Transverse colon (tissue), 4 donors: ENCODE measurements at regions not wholly inside any gene's neighbourhood (a gene's known extent, or its start where the extent isn't known, plus 50 kb on each side); places are given as distances from the start of the nearest gene placed in this dataset.
"Not testable (repeated sequence)": the region's sequence is repeated elsewhere in the genome, so short reads cannot be mapped to it uniquely, and the experiment has no call there.

Source experiments
- DNase-seq: peaks from one replicate; pipeline ENCODE4 v3.0.0-alpha.2; 2019
- H3K27ac ChIP-seq, 4 donors: fragments of 200-600 bp; sonication (generic); 2 replicates each; pipeline ENCODE4 v1.5.1; 2016 to 2018; ENCODE audit warnings: inconsistent platforms in 4 of 4
- H3K27me3 ChIP-seq: fragments of 200-600 bp; sonication (generic); 2 replicates; pipeline ENCODE4 v1.5.1; 2017; ENCODE audit warnings: inconsistent platforms
- H3K36me3 ChIP-seq, 4 donors: fragments of 200-600 bp; sonication (generic); 2 replicates each; pipeline ENCODE4 v1.5.1; 2017 to 2019; ENCODE audit warnings: inconsistent platforms in 4 of 4
- H3K4me1 ChIP-seq, 4 donors: fragments of 200-600 bp; sonication (generic); 2 replicates each; pipeline ENCODE4 v1.5.1; 2017 to 2020; ENCODE audit warnings: inconsistent platforms in 4 of 4
- H3K4me3 ChIP-seq, 4 donors: fragments of 200-600 bp; sonication (generic); 1 replicate in 1 of 4; 2 replicates in 3 of 4; pipeline versions ENCODE4 v1.5.1 to v1.6.1; 2017 to 2019; ENCODE audit warnings: inconsistent platforms in 4 of 4
- H3K9me3 ChIP-seq, 2 donors: fragments of 200-600 bp; sonication (generic); 2 replicates each; pipeline ENCODE4 v1.5.1; 2017 to 2019; ENCODE audit warnings: inconsistent platforms in 2 of 2
- EP300 ChIP-seq: sonication (generic); formaldehyde crosslinking; IDR thresholded peaks from one replicate; pipeline ENCODE4 v1.6.1; 2017; ENCODE audit warnings: antibody characterized with exemption, low read depth
- POLR2A ChIP-seq: fragments of 450-650 bp; IDR thresholded peaks from one replicate; pipeline ENCODE4 v1.6.1; 2016; ENCODE audit warnings: antibody characterized with exemption, mild to moderate bottlenecking, moderate library complexity
- POLR2AphosphoS5 ChIP-seq, 3 donors: sonication (generic); formaldehyde crosslinking; IDR thresholded peaks; one replicate each; pipeline ENCODE4 v1.6.1; 2016; ENCODE audit warnings: antibody characterized with exemption in 3 of 3
- WGBS, 2 donors: methylation state at CpG; one replicate each; pipeline ENCODE4 v1.1.5; 2018; ENCODE audit warnings: low coverage in 1 of 2; 5-methylcytosine and 5-hydroxymethylcytosine counted together
- in situ Hi-C, 4 donors: fragments of 200-750 bp; cut with MboI; loops; one replicate each; pipeline versions ENCODE4 v1.15.0 to v1.15.1; 2017; ENCODE audit warnings: low sequenced_read_pairs in 3 of 4, low pct_ligation_motif_present in 1 of 4, low pct_unique_long_range_greater_than_20kb in 1 of 4
- intact Hi-C: fragments of 100-400 bp; cut with DNase I; formaldehyde crosslinking; loops from one replicate; pipeline ENCODE4 v1.15.1; 2023; ENCODE audit warnings: low total_unique reads
- TF ChIP-seq, protein P1 (sequence below), 5 experiments: fragments of 200-600 bp in 3 of 5; fragments of 450-650 bp in 2 of 5; sonication (generic) in 3 of 5; IDR thresholded peaks; 1 replicate in 2 of 5; 2 replicates in 3 of 5; pipeline ENCODE4 v1.5.1; 2016 to 2017; ENCODE audit warnings: antibody characterized with exemption in 5 of 5, inconsistent platforms in 3 of 5, mild to moderate bottlenecking in 2 of 5, moderate library complexity in 1 of 5

DNA sequence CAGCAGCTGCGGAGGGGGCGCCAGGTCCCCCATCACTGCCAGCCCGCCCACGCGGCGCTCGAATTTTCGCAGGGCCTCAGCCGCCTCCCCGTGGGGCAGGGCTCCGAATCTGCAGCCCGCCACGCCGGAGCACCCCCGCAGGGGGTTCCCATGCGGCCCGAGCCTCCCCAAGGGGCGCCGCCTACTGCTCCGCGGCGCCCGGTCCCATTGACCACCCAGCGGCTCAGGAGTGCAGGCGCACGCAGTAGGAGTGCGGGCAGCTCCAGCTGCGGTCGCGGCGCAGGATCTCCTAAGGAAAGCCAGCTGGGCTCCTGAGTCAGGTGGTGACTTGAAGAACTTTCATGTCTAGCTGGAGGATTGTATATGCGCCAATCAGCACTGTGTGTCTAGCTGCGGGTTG lies 155.3 kb upstream of the RREB1 start:
- 97% methylated on average over 30 of the region's 33 CpGs; no CpG with 5 or more reads in 1 of the 2 donors for WGBS, 2 donors
- no peak overlapping the region for H3K27ac ChIP-seq
- TF ChIP-seq, protein P1, sequence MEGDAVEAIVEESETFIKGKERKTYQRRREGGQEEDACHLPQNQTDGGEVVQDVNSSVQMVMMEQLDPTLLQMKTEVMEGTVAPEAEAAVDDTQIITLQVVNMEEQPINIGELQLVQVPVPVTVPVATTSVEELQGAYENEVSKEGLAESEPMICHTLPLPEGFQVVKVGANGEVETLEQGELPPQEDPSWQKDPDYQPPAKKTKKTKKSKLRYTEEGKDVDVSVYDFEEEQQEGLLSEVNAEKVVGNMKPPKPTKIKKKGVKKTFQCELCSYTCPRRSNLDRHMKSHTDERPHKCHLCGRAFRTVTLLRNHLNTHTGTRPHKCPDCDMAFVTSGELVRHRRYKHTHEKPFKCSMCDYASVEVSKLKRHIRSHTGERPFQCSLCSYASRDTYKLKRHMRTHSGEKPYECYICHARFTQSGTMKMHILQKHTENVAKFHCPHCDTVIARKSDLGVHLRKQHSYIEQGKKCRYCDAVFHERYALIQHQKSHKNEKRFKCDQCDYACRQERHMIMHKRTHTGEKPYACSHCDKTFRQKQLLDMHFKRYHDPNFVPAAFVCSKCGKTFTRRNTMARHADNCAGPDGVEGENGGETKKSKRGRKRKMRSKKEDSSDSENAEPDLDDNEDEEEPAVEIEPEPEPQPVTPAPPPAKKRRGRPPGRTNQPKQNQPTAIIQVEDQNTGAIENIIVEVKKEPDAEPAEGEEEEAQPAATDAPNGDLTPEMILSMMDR (IDR thresholded peaks at IDR 0.05): no peak
- TF ChIP-seq POLR2A (no peak), POLR2AphosphoS5 (IDR thresholded peaks at IDR 0.05) (no peak)
- H3K4me3 ChIP-seq: no peak overlapping the region
- H3K27me3 ChIP-seq: no peaks in the 10 kb centered on the region
- no peak for DNase-seq
- in situ Hi-C loops: no loop called here
- intact Hi-C loops: no loop called here
- no peaks in the 10 kb centered on the region for H3K4me1 ChIP-seq
- H3K36me3 ChIP-seq: no peaks in the 10 kb centered on the region
- H3K9me3 ChIP-seq: peaks cover 4 to 5% of the 10 kb centered on the region in 2 donors

DNA sequence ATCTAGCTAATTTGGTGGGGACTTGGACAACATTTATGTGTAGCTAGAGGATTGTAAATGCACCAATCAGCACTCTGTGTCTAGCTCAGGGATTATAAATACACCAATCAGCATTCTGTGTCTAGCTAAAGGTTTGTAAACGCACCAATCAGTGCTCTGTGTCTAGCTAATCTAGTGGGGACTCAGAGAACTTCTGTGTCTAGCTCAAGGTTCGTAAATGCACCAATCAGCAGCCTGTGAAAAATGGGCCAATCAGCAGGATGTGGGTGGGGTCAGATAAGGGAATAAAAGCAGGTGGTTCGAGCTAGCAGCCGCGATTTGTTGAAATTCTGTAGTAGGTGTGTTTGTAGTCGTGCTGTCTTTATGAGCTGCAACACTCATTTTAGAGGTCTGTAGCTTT lies 154.8 kb upstream of the RREB1 start:
- intact Hi-C loops, H3K27ac ChIP-seq, H3K4me3 ChIP-seq, H3K9me3 ChIP-seq, H3K4me1 ChIP-seq, H3K27me3 ChIP-seq, in situ Hi-C loops, H3K36me3 ChIP-seq, DNase-seq: not testable (repeated sequence)
- WGBS, 2 donors: 88 to 90% methylated on average over 3 to 6 of the region's 6 CpGs

DNA sequence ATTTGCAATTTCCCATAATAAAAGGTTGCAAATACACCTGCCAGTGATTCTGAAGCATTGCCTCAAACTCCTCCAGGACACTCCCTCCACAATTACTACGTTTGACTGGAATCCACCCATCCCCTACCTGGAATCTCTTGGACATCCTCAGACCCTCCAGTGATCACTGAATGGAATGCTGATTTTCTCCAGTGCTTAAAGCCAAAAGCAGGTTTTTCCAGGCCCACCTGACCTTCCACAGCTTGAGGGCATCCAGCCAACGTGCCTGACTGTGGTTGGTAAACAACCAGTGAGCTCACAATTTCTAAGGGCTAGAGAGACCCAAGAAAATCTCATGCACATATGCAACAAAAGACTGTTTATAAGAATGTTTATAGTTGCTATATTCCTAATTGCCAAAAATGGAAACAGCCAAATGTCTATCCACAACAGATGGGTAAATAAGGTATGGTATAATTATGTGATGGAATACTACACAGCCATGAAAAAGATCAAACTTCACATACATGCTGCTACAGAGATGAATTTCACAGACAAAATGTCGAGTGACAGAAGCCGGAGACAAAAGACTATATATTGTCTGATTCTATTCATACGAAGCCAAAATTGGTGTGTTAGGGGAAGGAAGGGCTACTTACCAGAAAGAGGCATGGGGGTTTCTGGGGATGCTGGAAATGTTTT lies 147.1 kb upstream of the RREB1 start:
- no peak for DNase-seq
- in situ Hi-C loops (no loop called here), intact Hi-C loops (no loop called here)
- H3K27ac ChIP-seq: no peak overlapping the region
- no peaks in the 10 kb centered on the region for H3K9me3 ChIP-seq
- no peaks in the 10 kb centered on the region for H3K36me3 ChIP-seq
- no peak for TF ChIP-seq POLR2A
- TF ChIP-seq, protein P1 (IDR thresholded peaks at IDR 0.05): no peak
- TF ChIP-seq EP300: no peak
- TF ChIP-seq POLR2AphosphoS5 (IDR thresholded peaks at IDR 0.05): no peak
- H3K4me3 ChIP-seq: no peak overlapping the region
- no peaks in the 10 kb centered on the region for H3K27me3 ChIP-seq
- peaks cover 0 to 1% (median 0%) of the 10 kb centered on the region in 4 donors for H3K4me1 ChIP-seq
- WGBS, 2 donors: 65 to 81% methylated on average over 4 to 5 of the region's 5 CpGs

DNA sequence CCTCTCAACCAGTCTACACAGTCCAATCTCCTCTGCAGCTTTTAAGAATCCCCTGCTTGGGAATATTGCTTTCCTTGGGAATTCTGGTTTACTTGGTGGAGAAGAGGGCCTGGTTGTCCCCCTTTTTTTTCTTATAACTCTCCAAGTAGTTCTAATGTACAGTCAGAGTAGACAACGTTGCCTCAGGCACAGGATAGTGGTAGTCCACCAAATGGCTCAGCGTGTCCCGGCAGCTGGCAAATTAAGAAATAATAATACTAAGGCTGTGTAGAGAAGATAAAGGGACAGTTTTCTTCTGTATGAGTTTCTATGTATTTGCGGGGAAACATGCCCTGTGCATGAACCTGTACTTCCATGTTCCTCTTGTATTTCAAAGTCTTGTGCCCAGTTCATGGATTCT lies 145.7 kb upstream of the RREB1 start:
- no peak overlapping the region for H3K4me3 ChIP-seq
- TF ChIP-seq EP300: no peak
- no peak for TF ChIP-seq POLR2A
- TF ChIP-seq, protein P1 (IDR thresholded peaks at IDR 0.05): no peak
- TF ChIP-seq POLR2AphosphoS5 (IDR thresholded peaks at IDR 0.05): no peak
- intact Hi-C loops (no loop called here), in situ Hi-C loops (no loop called here)
- WGBS, 2 donors: 97 to 100% methylated on average over 4 of the region's 4 CpGs
- H3K27me3 ChIP-seq: no peaks in the 10 kb centered on the region
- no peaks in the 10 kb centered on the region for H3K9me3 ChIP-seq
- DNase-seq: no peak
- H3K4me1 ChIP-seq: peaks cover 0 to 5% (median 0%) of the 10 kb centered on the region in 4 donors
- no peaks in the 10 kb centered on the region for H3K36me3 ChIP-seq
- H3K27ac ChIP-seq: no peak overlapping the region

DNA sequence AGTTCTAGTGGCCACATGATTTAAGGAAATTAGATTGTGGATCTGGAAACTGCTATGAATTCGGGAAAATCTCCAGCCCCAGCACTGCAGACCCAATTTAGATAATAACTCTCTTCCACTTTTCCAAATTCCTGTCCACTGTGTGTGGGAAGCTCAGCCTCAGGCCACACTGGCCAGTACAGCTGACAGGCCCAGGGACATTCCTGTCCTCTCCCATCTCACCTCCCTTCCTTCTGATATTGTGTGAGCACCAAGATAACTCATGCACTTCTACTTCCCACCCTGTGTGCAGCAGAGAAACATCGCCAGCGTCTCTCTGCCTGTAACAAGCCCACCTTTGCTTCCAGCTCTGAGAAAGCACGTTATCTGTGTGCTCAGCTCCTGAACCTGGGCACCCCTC lies 145.1 kb upstream of the RREB1 start:
- Histone ChIP-seq H3K27ac (no peak overlapping the region), H3K4me3 (no peak overlapping the region), H3K9me3 (no peaks in the 10 kb centered on the region), H3K27me3 (no peaks in the 10 kb centered on the region), H3K4me1 (peaks cover 0 to 5% (median 0%) of the 10 kb centered on the region in 4 donors), H3K36me3 (no peaks in the 10 kb centered on the region)
- TF ChIP-seq, protein P1 (IDR thresholded peaks at IDR 0.05): no peak
- TF ChIP-seq POLR2AphosphoS5 (IDR thresholded peaks at IDR 0.05): no peak
- TF ChIP-seq EP300: no peak
- no peak for TF ChIP-seq POLR2A
- DNase-seq: no peak
- intact Hi-C loops: no loop called here
- 79 to 90% methylated on average over 3 to 4 of the region's 4 CpGs for WGBS, 2 donors
- in situ Hi-C loops: no loop called here

DNA sequence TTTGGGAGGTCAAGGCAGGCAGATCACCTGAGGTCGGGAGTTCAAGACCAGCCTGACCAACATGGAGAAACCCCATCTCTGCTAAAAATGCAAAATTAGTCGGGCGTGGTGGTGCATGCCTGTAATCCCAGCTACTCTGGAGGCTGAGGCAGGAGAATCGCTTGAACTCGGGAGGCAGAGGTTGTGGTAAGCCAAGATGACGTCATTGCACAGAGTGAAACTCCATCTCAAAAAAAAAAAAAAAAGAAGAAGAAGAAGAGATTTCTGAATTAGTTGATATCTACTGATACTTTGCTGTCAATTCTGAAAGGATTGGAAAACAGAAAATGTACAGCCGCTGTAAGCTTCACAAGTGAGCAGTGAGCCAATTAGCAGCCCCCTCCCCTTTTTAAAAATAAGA lies 144.4 kb upstream of the RREB1 start:
- H3K36me3 ChIP-seq, in situ Hi-C loops, H3K27ac ChIP-seq, H3K27me3 ChIP-seq, intact Hi-C loops, H3K4me3 ChIP-seq, H3K4me1 ChIP-seq, H3K9me3 ChIP-seq, DNase-seq: not testable (repeated sequence)
- 84% methylated on average over 7 of the region's 7 CpGs for WGBS, 2 donors
